Neural cell (in vitro differentiated cells): ENCODE measurements at regions not wholly inside any gene's neighbourhood (a gene's known extent, or its start where the extent isn't known, plus 50 kb on each side); places are given as distances from the start of the nearest gene placed in this dataset.
"Not testable (repeated sequence)": the region's sequence is repeated elsewhere in the genome, so short reads cannot be mapped to it uniquely, and the experiment has no call there.

Experiments used
- H2AFZ ChIP-seq: fragments of 200-600, 300-800 bp; sonication (generic), shearing (Covaris generic); 2 replicates; pipeline ENCODE4 v1.6.0; 2014; ENCODE audit warnings: low read depth, mild to moderate bottlenecking, antibody characterized with exemption, low read length, moderate library complexity
- H3F3A ChIP-seq: fragments of 200-600 bp; shearing (Covaris generic); 2 replicates; pipeline ENCODE4 v1.6.1; 2016; ENCODE audit warnings: mild to moderate bottlenecking, moderate library complexity, mixed read lengths, antibody characterized with exemption, low read length; ENCODE audit not compliant: insufficient read depth, poor library complexity, severe bottlenecking
- H3K27ac ChIP-seq: fragments of 200-600, 300-800 bp; sonication (generic), shearing (Covaris generic); 2 replicates; pipeline ENCODE4 v1.5.1; 2014; ENCODE audit warnings: mild to moderate bottlenecking, low read length, moderate library complexity
- H3K27me3 ChIP-seq: fragments of 300-800, 200-600 bp; sonication (generic), shearing (Covaris generic); 2 replicates; pipeline ENCODE4 v1.6.0; 2014; ENCODE audit warnings: mild to moderate bottlenecking, low read depth, low read length, moderate library complexity; ENCODE audit not compliant: insufficient read depth
- H3K36me3 ChIP-seq: fragments of 300-800, 200-600 bp; sonication (generic), shearing (Covaris generic); 2 replicates; pipeline ENCODE4 v1.5.1; 2014; ENCODE audit warnings: mild to moderate bottlenecking, antibody characterized with exemption, low read length, moderate library complexity; ENCODE audit not compliant: insufficient read depth
- H3K4me2 ChIP-seq: fragments of 300-800, 200-600 bp; sonication (generic), shearing (Covaris generic); 2 replicates; pipeline ENCODE4 v1.6.0; 2014; ENCODE audit warnings: mild to moderate bottlenecking, low read length
- H3K4me3 ChIP-seq: fragments of 300-800, 200-600 bp; sonication (generic), shearing (Covaris generic); 2 replicates; pipeline ENCODE4 v1.5.1; 2014; ENCODE audit warnings: mild to moderate bottlenecking, low read length, moderate library complexity
- H3K79me2 ChIP-seq: fragments of 200-600 bp; shearing (Covaris generic); replicated peaks from 2 replicates; pipeline ENCODE4 v1.6.0; 2014; ENCODE audit warnings: mild to moderate bottlenecking, low read length, moderate library complexity; ENCODE audit not compliant: insufficient read depth
- H3K9ac ChIP-seq: fragments of 300-800, 200-600 bp; sonication (generic), shearing (Covaris generic); 2 replicates; pipeline ENCODE4 v1.6.1; 2016; ENCODE audit warnings: mild to moderate bottlenecking, low read length, mixed read lengths
- H3K9me2 ChIP-seq: fragments of 200-600 bp; shearing (Covaris generic); 2 replicates; pipeline ENCODE4 v1.6.1; 2016; ENCODE audit warnings: mild to moderate bottlenecking, low read length, mixed read lengths; ENCODE audit not compliant: insufficient read depth
- H3K9me3 ChIP-seq: fragments of 200-600, 300-800 bp; sonication (generic), shearing (Covaris generic); 2 replicates; pipeline ENCODE4 v1.6.1; 2016; ENCODE audit warnings: mild to moderate bottlenecking, mixed run types, low read length, moderate library complexity, mixed read lengths
- H4K20me1 ChIP-seq: fragments of 200-600 bp; shearing (Covaris generic); 2 replicates; pipeline ENCODE4 v1.6.1; 2016; ENCODE audit warnings: mild to moderate bottlenecking, mixed run types; ENCODE audit not compliant: insufficient read depth
- EP300 ChIP-seq: fragments of 450-650 bp; conservative IDR thresholded peaks from 2 replicates; pipeline ENCODE4 v1.6.1; 2014; ENCODE audit warnings: antibody characterized with exemption, mild to moderate bottlenecking, moderate library complexity; ENCODE audit not compliant: poor library complexity, severe bottlenecking
- EZH2 ChIP-seq: fragments of 200-600, 300-800 bp; shearing (Covaris generic), sonication (generic); IDR thresholded peaks from 2 replicates; pipeline ENCODE4 v1.6.1; 2014; ENCODE audit warnings: antibody characterized with exemption, low read length, borderline replicate concordance, mild to moderate bottlenecking; ENCODE audit not compliant: insufficient read depth, poor library complexity, severe bottlenecking
- MXI1 ChIP-seq: fragments of 450-650 bp; conservative IDR thresholded peaks from 2 replicates; pipeline ENCODE4 v1.6.1; 2014; ENCODE audit warnings: antibody characterized with exemption, mild to moderate bottlenecking; ENCODE audit not compliant: poor library complexity, severe bottlenecking
- POLR2AphosphoS5 ChIP-seq: IDR thresholded peaks from 2 replicates; pipeline ENCODE4 v1.6.1; 2012
- RAD21 ChIP-seq: fragments of 450-650 bp; conservative IDR thresholded peaks from 2 replicates; pipeline ENCODE4 v1.6.1; 2014; ENCODE audit warnings: antibody characterized with exemption, mild to moderate bottlenecking, moderate library complexity
- SMC3 ChIP-seq: fragments of 450-650 bp; conservative IDR thresholded peaks from 2 replicates; pipeline ENCODE4 v1.6.1; 2014; ENCODE audit warnings: antibody characterized with exemption, mild to moderate bottlenecking, moderate library complexity; ENCODE audit not compliant: poor library complexity
- TAF1 ChIP-seq: IDR thresholded peaks from 2 replicates; pipeline ENCODE4 v1.6.1; 2012; ENCODE audit warnings: low read depth
- TF ChIP-seq, protein P1 (sequence below): fragments of 450-650 bp; IDR thresholded peaks from 2 replicates; pipeline ENCODE4 v1.5.1; 2014; ENCODE audit warnings: antibody characterized with exemption, mild to moderate bottlenecking, moderate library complexity; ENCODE audit not compliant: poor library complexity, severe bottlenecking
- TF ChIP-seq, protein P2 (sequence below): IDR thresholded peaks from 2 replicates; pipeline ENCODE4 v1.6.1; 2012; ENCODE audit warnings: borderline replicate concordance

DNA sequence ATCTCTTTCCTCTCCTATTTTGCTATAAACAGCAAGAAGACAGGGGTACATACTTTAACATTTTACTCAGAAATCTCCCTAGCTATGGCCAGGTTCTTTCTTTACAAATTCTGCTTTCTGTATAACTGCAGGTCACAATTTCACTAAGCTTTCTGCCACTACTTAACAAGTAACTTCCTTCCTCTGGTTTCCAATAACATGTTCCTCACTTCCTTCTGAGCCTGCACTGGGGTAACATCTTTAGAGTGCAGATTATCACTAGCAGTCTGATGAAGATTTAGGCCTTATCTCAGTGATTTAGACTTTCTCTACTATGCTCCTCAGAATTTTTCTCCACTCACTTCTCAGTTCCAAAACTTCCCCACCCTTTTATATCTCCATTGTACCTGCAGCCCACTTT, 1930.5 kb upstream of the AGA start:
- Histone ChIP-seq H3K9me2 (no peaks in the 10 kb centered on the region), H4K20me1 (no peaks in the 10 kb centered on the region), H3K9ac (no peak overlapping the region), H3F3A (no peaks in the 10 kb centered on the region), H3K4me3 (no peak overlapping the region), H3K27ac (no peak overlapping the region), H3K79me2 (no peaks in the 10 kb centered on the region), H2AFZ (no peak overlapping the region), H3K36me3 (no peaks in the 10 kb centered on the region), H3K9me3 (no peaks in the 10 kb centered on the region), H3K4me2 (no peak overlapping the region), H3K27me3 (no peaks in the 10 kb centered on the region)
- TF ChIP-seq EP300 (no peak), TAF1 (no peak)

DNA sequence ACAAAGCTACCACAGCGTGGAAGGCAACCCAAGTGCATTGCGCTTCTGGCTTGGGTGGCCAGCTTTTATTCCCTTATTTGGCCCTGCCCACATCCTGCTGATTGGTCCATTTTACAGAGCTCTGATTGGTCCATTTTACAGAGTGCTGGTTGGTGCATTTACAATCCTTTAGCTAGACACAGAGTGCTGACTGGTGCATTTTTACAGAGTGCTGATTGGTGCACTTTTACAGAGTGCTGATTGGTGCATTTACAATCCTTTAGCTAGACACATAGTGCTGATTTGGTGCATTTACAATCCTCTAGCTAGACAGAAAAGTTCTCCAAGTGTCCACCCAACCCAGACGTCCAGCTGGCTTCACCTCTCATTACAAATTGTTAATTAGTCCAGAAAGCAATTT, 1936.6 kb upstream of the AGA start:
- not testable (repeated sequence) for H2AFZ ChIP-seq, H3K9me2 ChIP-seq, H3K4me3 ChIP-seq, H3K36me3 ChIP-seq, H4K20me1 ChIP-seq, H3K79me2 ChIP-seq, H3K9me3 ChIP-seq, H3K4me2 ChIP-seq, H3K27me3 ChIP-seq, H3F3A ChIP-seq, H3K27ac ChIP-seq, H3K9ac ChIP-seq

DNA sequence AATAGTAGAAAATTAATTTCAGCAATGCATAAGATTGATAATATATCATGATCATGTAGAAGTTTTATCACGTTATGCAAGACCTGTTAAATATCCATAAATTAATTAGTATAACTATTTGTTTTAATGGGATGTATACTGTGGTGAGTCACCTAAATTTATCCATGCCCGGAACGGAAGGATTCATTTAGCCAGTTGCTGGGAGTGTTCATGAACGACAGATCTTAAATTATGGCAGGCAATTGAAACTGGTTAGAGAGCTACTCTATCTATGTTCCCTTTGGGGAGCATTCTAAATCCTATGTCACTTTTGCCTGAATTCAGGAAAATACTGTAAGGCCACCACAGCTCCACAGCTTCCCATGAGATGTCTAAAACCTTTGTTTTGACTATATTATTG, 1950.5 kb upstream of the AGA start:
- Histone ChIP-seq H3F3A (no peaks in the 10 kb centered on the region), H2AFZ (no peak overlapping the region), H4K20me1 (no peaks in the 10 kb centered on the region), H3K4me3 (no peak overlapping the region), H3K9me3 (no peaks in the 10 kb centered on the region), H3K27ac (no peak overlapping the region), H3K9ac (no peak overlapping the region), H3K79me2 (no peaks in the 10 kb centered on the region), H3K36me3 (no peaks in the 10 kb centered on the region), H3K9me2 (no peaks in the 10 kb centered on the region), H3K4me2 (no peak overlapping the region), H3K27me3 (no peaks in the 10 kb centered on the region)
- TF ChIP-seq MXI1 (no peak), POLR2AphosphoS5 (no peak), SMC3 (no peak), EP300 (no peak), EZH2 (no peak), RAD21 (no peak), TAF1 (no peak)
- TF ChIP-seq, protein P1, sequence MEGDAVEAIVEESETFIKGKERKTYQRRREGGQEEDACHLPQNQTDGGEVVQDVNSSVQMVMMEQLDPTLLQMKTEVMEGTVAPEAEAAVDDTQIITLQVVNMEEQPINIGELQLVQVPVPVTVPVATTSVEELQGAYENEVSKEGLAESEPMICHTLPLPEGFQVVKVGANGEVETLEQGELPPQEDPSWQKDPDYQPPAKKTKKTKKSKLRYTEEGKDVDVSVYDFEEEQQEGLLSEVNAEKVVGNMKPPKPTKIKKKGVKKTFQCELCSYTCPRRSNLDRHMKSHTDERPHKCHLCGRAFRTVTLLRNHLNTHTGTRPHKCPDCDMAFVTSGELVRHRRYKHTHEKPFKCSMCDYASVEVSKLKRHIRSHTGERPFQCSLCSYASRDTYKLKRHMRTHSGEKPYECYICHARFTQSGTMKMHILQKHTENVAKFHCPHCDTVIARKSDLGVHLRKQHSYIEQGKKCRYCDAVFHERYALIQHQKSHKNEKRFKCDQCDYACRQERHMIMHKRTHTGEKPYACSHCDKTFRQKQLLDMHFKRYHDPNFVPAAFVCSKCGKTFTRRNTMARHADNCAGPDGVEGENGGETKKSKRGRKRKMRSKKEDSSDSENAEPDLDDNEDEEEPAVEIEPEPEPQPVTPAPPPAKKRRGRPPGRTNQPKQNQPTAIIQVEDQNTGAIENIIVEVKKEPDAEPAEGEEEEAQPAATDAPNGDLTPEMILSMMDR, result no peak
- TF ChIP-seq, protein P2, sequence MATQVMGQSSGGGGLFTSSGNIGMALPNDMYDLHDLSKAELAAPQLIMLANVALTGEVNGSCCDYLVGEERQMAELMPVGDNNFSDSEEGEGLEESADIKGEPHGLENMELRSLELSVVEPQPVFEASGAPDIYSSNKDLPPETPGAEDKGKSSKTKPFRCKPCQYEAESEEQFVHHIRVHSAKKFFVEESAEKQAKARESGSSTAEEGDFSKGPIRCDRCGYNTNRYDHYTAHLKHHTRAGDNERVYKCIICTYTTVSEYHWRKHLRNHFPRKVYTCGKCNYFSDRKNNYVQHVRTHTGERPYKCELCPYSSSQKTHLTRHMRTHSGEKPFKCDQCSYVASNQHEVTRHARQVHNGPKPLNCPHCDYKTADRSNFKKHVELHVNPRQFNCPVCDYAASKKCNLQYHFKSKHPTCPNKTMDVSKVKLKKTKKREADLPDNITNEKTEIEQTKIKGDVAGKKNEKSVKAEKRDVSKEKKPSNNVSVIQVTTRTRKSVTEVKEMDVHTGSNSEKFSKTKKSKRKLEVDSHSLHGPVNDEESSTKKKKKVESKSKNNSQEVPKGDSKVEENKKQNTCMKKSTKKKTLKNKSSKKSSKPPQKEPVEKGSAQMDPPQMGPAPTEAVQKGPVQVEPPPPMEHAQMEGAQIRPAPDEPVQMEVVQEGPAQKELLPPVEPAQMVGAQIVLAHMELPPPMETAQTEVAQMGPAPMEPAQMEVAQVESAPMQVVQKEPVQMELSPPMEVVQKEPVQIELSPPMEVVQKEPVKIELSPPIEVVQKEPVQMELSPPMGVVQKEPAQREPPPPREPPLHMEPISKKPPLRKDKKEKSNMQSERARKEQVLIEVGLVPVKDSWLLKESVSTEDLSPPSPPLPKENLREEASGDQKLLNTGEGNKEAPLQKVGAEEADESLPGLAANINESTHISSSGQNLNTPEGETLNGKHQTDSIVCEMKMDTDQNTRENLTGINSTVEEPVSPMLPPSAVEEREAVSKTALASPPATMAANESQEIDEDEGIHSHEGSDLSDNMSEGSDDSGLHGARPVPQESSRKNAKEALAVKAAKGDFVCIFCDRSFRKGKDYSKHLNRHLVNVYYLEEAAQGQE, result no peak
